ENCODE measurements at regions not wholly inside any gene's neighbourhood (a gene's known extent, or its start where the extent isn't known, plus 50 kb on each side); places are given as distances from the start of the nearest gene placed in this dataset.

GRCh38 chr5:155831491-155831890 is 495.5 kb upstream of the SGCD start:
- H3K4me3 ChIP-seq (ENCODE audit: low read depth, low read length), result no peak overlapping the region
- in situ Hi-C loops (cut with HindIII; ENCODE audit: low sequenced_read_pairs), result no loop called here
- DNase-seq (ENCODE audit: low read depth), result no peak
- TF ChIP-seq CTCF (IDR thresholded peaks at IDR 0.05; ENCODE audit: low read depth, low read length, missing control alignments), result no peak

- TF ChIP-seq CTCF (IDR thresholded peaks at IDR 0.05; ENCODE audit: low read depth, low read length, missing control alignments), result peak; percentile 17
- in situ Hi-C loops (cut with HindIII; ENCODE audit: low sequenced_read_pairs), result no loop called here
These were observed 493.7 kb upstream of the SGCD start for GRCh38 chr5:155833287-155833686.

DNA sequence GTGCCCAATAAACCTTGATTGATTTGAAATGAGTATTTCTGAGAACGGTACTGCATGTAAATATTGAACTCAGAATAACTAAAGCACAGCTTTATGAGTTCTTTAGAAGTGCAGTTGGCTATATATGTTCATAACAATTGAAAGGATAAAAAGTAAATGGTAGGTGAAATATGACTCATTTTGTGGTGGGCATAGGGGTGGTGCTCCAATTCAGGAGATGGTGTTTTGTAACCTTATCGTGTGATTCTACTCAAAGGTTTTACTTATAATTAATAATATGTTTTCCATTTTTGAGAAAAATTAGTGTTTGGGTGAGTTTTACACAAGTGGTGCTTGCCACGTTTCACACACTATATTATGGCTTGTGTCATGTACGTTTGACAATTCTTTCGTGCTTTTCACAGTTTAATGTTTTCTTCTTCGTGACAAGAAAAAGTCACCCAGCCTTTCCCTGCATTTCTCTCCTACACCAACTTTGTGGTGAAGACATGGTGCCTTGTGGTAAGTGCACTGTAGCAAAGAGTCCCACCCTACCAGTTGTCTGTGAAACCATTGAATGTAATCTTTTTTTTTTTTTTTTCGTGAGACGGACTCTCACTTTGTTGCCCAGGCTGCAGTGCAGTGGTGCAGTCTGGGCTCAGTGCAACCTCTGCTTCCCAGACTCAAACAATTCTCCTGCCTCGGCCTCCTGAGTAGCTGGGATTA is 492.5 kb upstream of the SGCD start:
- in situ Hi-C loops (cut with HindIII; ENCODE audit: low sequenced_read_pairs), result no loop called here
- H3K4me3 ChIP-seq (ENCODE audit: low read depth, low read length), result no peak overlapping the region
- no peak for DNase-seq (ENCODE audit: low read depth)
- TF ChIP-seq CTCF (IDR thresholded peaks at IDR 0.05; ENCODE audit: low read depth, low read length, missing control alignments), result no peak

More at GRCh38 chr5:155833287-155833686, 493.7 kb upstream of the SGCD start:
- H3K4me3 ChIP-seq (ENCODE audit: low read depth, low read length), result no peak overlapping the region
- no peak for DNase-seq (ENCODE audit: low read depth)

DNA sequence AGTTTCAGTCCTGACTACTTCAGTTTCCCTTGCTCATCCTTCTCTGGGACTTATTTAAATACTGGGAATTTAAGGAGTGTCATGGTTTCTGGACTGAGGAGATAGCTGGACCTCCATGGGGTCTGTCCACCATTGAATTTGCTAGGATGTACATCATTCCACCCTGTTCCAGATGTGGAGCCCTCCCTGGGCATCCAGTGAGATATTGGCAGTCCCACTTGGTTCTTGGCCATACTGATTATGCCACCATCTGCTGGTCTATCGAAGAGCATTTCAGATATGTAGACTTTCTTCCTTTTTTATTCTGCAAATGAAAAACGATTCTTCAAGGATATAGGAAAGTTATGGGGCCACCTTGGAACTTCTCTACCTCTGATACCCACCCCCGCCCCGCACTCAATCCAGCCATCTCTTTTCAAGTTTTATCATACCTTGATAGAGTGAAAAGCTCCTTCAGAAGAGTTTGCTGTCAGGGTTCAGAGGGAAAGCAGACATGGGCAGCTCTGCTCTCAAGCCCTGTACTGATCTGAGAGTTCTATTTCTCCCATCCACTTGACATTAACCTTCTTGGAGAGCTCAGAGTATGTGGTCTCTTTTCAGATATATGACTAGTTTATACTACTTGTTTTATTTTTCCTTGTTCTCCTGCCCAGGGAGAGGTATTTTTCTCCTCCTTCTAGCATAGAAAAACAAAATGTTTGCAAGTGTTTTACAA is 490.7 kb upstream of the SGCD start:
- no peak for TF ChIP-seq CTCF (IDR thresholded peaks at IDR 0.05; ENCODE audit: low read depth, low read length, missing control alignments)
- in situ Hi-C loops (cut with HindIII; ENCODE audit: low sequenced_read_pairs), result no loop called here

GRCh38 chr5:155838394-155838793 is 488.6 kb upstream of the SGCD start:
- DNase-seq (ENCODE audit: low read depth), result no peak
- H3K4me3 ChIP-seq (ENCODE audit: low read depth, low read length), result no peak overlapping the region
- in situ Hi-C loops (cut with HindIII; ENCODE audit: low sequenced_read_pairs), result no loop called here
- no peak for TF ChIP-seq CTCF (IDR thresholded peaks at IDR 0.05; ENCODE audit: low read depth, low read length, missing control alignments)

More for the DNA sequence above, 490.7 kb upstream of the SGCD start:
- no peak for DNase-seq (ENCODE audit: low read depth)
- no peak overlapping the region for H3K4me3 ChIP-seq (ENCODE audit: low read depth, low read length)

- TF ChIP-seq CTCF (IDR thresholded peaks at IDR 0.05; ENCODE audit: low read depth, low read length, missing control alignments), result no peak
- no peak for DNase-seq (ENCODE audit: low read depth)
- H3K4me3 ChIP-seq (ENCODE audit: low read depth, low read length), result no peak overlapping the region
- in situ Hi-C loops (cut with HindIII; ENCODE audit: low sequenced_read_pairs), result no loop called here
These were observed 487.5 kb upstream of the SGCD start for GRCh38 chr5:155839251-155840037.
